ENCODE measurements at regions not wholly inside any gene's neighbourhood (a gene's known extent, or its start where the extent isn't known, plus 50 kb on each side); places are given as distances from the start of the nearest gene placed in this dataset.

GRCh38 chr16:51699686-51700396, 548.8 kb upstream of the SALL1 start:
- Histone ChIP-seq H3K4me1 (ENCODE audit: control insufficient read depth in 2 of 3, insufficient read depth in 2 of 3, low read depth in 1 of 3, low read length in 3 of 3) (no peaks in the 10 kb centered on the region), H3K9ac (ENCODE audit: low read length in 3 of 3) (no peak overlapping the region), H3K27me3 (ENCODE audit: control insufficient read depth, insufficient read depth, low read length) (no peaks in the 10 kb centered on the region), H3K4me3 (ENCODE audit: low read length in 3 of 3) (no peak overlapping the region), H3K36me3 (ENCODE audit: control insufficient read depth in 2 of 3, insufficient read depth in 3 of 3, low read length in 3 of 3) (no peaks in the 10 kb centered on the region), H3K27ac (ENCODE audit: low read depth in 2 of 2, low read length in 2 of 2) (no peak overlapping the region), H3K9me3 (ENCODE audit: control insufficient read depth in 2 of 3, insufficient read depth in 1 of 3, low read length in 3 of 3) (peaks cover 0 to 3% (median 0%) of the 10 kb centered on the region in 3 donors)
- intact Hi-C loops (cut with DNase I), result no loop called here
- FAIRE-seq, result no peak
- TF ChIP-seq CTCF (IDR thresholded peaks at IDR 0.05; ENCODE audit: borderline replicate concordance, extremely low read depth, insufficient read depth), result no peak
- no peak for DNase-seq

- FAIRE-seq, result no peak
- intact Hi-C loops (cut with DNase I), result no loop called here
These were observed 547.6 kb upstream of the SALL1 start for GRCh38 chr16:51698647-51699046.

GRCh38 chr16:51697454-51697853, 546.4 kb upstream of the SALL1 start:
- FAIRE-seq (no peak), DNase-seq (no peak)
- H3K27ac ChIP-seq (ENCODE audit: low read depth in 2 of 2, low read length in 2 of 2), result no peak overlapping the region
- H3K27me3 ChIP-seq (ENCODE audit: control insufficient read depth, insufficient read depth, low read length), result no peaks in the 10 kb centered on the region
- H3K4me3 ChIP-seq (ENCODE audit: low read length in 3 of 3), result no peak overlapping the region
- TF ChIP-seq CTCF (IDR thresholded peaks at IDR 0.05; ENCODE audit: borderline replicate concordance, extremely low read depth, insufficient read depth), result no peak
- no peak overlapping the region for H3K9ac ChIP-seq (ENCODE audit: low read length in 3 of 3)
- H3K36me3 ChIP-seq (ENCODE audit: control insufficient read depth in 2 of 3, insufficient read depth in 3 of 3, low read length in 3 of 3), result no peaks in the 10 kb centered on the region
- peaks cover 0 to 13% (median 0%) of the 10 kb centered on the region in 3 donors for H3K9me3 ChIP-seq (ENCODE audit: control insufficient read depth in 2 of 3, insufficient read depth in 1 of 3, low read length in 3 of 3)
- H3K4me1 ChIP-seq (ENCODE audit: control insufficient read depth in 2 of 3, insufficient read depth in 2 of 3, low read depth in 1 of 3, low read length in 3 of 3), result no peaks in the 10 kb centered on the region
- intact Hi-C loops (cut with DNase I), result no loop called here

More at GRCh38 chr16:51698647-51699046, 547.6 kb upstream of the SALL1 start:
- DNase-seq, result no peak
- TF ChIP-seq CTCF (IDR thresholded peaks at IDR 0.05; ENCODE audit: borderline replicate concordance, extremely low read depth, insufficient read depth), result no peak
- no peaks in the 10 kb centered on the region for H3K27me3 ChIP-seq (ENCODE audit: control insufficient read depth, insufficient read depth, low read length)
- no peak overlapping the region for H3K9ac ChIP-seq (ENCODE audit: low read length in 3 of 3)
- no peak overlapping the region for H3K4me3 ChIP-seq (ENCODE audit: low read length in 3 of 3)
- H3K36me3 ChIP-seq (ENCODE audit: control insufficient read depth in 2 of 3, insufficient read depth in 3 of 3, low read length in 3 of 3), result no peaks in the 10 kb centered on the region
- H3K4me1 ChIP-seq (ENCODE audit: control insufficient read depth in 2 of 3, insufficient read depth in 2 of 3, low read depth in 1 of 3, low read length in 3 of 3), result no peaks in the 10 kb centered on the region
- peaks cover 0 to 9% (median 0%) of the 10 kb centered on the region in 3 donors for H3K9me3 ChIP-seq (ENCODE audit: control insufficient read depth in 2 of 3, insufficient read depth in 1 of 3, low read length in 3 of 3)
- H3K27ac ChIP-seq (ENCODE audit: low read depth in 2 of 2, low read length in 2 of 2), result no peak overlapping the region
